ENCODE measurements at regions not wholly inside any gene's neighbourhood (a gene's known extent, or its start where the extent isn't known, plus 50 kb on each side); places are given as distances from the start of the nearest gene placed in this dataset.

GRCh38 chr20:12049125-12049524, 131.4 kb downstream of the BTBD3 start:
- TF ChIP-seq CTCF (IDR thresholded peaks at IDR 0.05) = no peak
- TF ChIP-seq POLR2A (IDR thresholded peaks at IDR 0.05) = no peak
